ENCODE measurements at regions not wholly inside any gene's neighbourhood (a gene's known extent, or its start where the extent isn't known, plus 50 kb on each side); places are given as distances from the start of the nearest gene placed in this dataset.

DNA sequence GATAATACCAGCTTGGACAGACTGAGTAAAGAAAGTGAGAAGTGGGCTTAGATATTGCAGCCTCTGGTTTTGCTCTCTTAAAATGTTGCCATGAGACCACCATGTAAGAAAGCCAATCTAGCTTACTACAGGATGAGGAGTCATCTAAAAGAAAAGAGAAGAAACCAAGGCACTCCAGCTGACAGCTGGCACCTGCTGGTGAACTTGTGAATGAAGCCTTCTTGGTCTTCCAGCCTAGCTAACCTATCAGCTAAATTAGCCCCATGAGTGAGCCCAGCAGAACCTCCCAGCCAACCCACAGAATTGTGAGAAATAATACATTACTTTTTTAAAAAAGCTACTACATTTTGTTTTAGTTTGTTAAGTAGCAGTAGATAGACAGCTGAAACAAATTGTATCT lies 154.5 kb upstream of the QRFPR start:
- no peak for TF ChIP-seq CTCF (IDR thresholded peaks at IDR 0.05; ENCODE audit: low read depth, low read length)
- DNase-seq (ENCODE audit: low read depth, low spot score) = no peak
- no peak overlapping the region for H3K4me3 ChIP-seq (ENCODE audit: low read depth, low read length)
- in situ Hi-C loops (cut with HindIII; ENCODE audit: low sequenced_read_pairs) = no loop called here

DNA sequence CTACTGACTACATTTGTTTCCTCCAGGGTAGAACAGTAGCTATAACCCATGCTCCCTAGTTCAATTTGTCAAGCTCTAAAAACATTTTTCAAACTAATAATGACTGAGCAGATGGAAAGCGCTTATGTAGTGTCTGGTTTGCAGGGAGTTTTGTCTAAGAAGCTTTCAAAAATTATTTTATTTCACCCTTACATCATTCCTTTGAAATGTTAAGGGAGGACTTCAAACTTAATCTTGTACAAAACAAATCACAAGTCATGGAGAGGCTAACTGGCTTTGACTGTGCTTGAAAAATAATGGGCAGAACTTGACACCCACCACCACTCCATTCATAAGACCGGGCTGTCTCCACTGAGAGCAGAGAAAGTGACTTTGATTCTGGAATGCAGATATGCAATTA lies 153.4 kb upstream of the QRFPR start:
- in situ Hi-C loops (cut with HindIII; ENCODE audit: low sequenced_read_pairs) = no loop called here
- H3K4me3 ChIP-seq (ENCODE audit: low read depth, low read length) = no peak overlapping the region
- no peak for TF ChIP-seq CTCF (IDR thresholded peaks at IDR 0.05; ENCODE audit: low read depth, low read length)
- no peak for DNase-seq (ENCODE audit: low read depth, low spot score)

DNA sequence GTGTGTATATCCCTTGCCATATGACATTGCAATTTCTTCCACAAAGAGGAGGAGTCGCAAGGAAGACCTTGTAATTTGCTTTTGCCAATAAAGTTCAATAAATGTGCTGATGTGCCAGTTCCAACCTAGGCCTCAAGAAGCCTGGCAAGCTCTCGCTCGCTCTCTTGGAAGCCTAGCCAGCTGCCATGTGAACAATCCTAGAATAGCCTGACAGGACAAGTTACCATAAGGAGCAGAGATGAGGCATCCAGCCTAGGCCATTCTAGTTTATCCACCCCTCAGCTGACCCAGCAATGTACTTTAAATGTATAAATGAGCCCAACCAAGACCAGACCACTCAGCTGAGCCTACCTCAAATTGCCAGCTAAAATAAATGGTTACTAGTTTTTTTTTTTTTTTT lies 145.7 kb upstream of the QRFPR start:
- in situ Hi-C loops (cut with HindIII; ENCODE audit: low sequenced_read_pairs) = no loop called here
- no peak for DNase-seq (ENCODE audit: low read depth, low spot score)
- H3K4me3 ChIP-seq (ENCODE audit: low read depth, low read length) = no peak overlapping the region
- no peak for TF ChIP-seq CTCF (IDR thresholded peaks at IDR 0.05; ENCODE audit: low read depth, low read length)

DNA sequence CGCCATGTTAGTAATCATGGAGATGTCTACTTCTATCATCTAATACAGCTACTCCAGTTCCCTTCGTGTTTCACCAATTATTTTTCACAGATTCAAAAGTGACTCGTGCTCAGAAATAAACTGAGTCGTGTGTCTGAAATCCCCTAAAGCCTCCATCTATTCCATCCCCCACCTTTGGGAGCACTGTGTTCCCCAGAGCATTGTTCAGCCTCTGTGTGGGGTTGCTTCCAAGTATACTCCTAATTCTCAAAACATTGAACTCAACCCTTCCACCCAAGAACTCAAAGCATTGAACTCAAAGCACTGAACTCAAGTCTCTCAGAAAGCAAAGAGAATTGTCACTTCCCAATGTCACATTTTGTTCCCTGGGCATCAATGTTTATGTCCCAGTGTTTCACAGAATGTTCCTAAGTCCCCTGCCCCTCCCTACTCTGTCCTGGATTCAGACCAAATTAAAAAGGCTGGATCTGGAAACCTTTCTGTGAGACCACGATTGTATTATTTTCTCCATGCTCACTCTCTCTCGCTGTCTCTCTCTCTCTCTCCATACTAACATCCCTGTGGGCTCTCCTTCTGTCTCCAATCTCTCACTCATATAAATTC lies 138.5 kb upstream of the QRFPR start:
- TF ChIP-seq CTCF (IDR thresholded peaks at IDR 0.05; ENCODE audit: low read depth, low read length) = no peak
- no peak overlapping the region for H3K4me3 ChIP-seq (ENCODE audit: low read depth, low read length)
- in situ Hi-C loops (cut with HindIII; ENCODE audit: low sequenced_read_pairs) = no loop called here
- DNase-seq (ENCODE audit: low read depth, low spot score) = no peak

DNA sequence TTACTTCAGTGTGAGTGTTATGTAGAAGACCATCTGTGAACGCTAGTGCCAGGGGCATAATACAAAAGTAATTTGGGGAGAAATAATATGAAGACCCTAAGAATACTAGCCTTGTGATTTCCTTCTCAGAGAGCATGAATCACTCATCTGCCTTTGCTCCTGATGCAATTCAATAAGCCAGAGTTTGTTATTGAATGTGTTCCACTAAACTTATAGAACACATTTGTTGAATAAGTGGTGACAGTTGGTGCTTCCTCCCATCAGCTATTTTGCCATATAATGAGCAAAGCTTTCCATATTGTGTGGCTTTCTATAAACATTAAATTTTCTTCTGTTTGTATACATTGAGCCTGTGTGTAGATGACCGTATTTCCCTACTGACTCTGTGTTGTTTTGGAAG lies 136.4 kb upstream of the QRFPR start:
- no peak overlapping the region for H3K4me3 ChIP-seq (ENCODE audit: low read depth, low read length)
- TF ChIP-seq CTCF (IDR thresholded peaks at IDR 0.05; ENCODE audit: low read depth, low read length) = no peak
- in situ Hi-C loops (cut with HindIII; ENCODE audit: low sequenced_read_pairs) = no loop called here
- no peak for DNase-seq (ENCODE audit: low read depth, low spot score)

GRCh38 chr4:121514443-121514842 lies 133.6 kb upstream of the QRFPR start:
- no peak for DNase-seq (ENCODE audit: low read depth, low spot score)
- in situ Hi-C loops (cut with HindIII; ENCODE audit: low sequenced_read_pairs) = no loop called here
- TF ChIP-seq CTCF (IDR thresholded peaks at IDR 0.05; ENCODE audit: low read depth, low read length) = peak; percentile 2
- H3K4me3 ChIP-seq (ENCODE audit: low read depth, low read length) = no peak overlapping the region
